HG02588 (cell line): ENCODE measurements at regions not wholly inside any gene's neighbourhood (a gene's known extent, or its start where the extent isn't known, plus 50 kb on each side); places are given as distances from the start of the nearest gene placed in this dataset.

Experiments
- ATAC-seq: cut with Tn5 transposase; IDR thresholded peaks from one replicate; pipeline ENCODE4 v1.9.1; 2021; ENCODE audit warnings: mild to moderate bottlenecking, moderate library complexity; ENCODE audit not compliant: unreplicated experiment

- no peak for ATAC-seq
Observed at GRCh38 chr12:126773012-126773411, 1494.0 kb upstream of the TMEM132C start.

- no peak for ATAC-seq
Observed at GRCh38 chr12:126773491-126773890, 1493.5 kb upstream of the TMEM132C start.

GRCh38 chr12:126776026-126776655 is 1490.8 kb upstream of the TMEM132C start:
- no peak for ATAC-seq

- no peak for ATAC-seq
Observed at GRCh38 chr12:126780343-126780742, 1486.6 kb upstream of the TMEM132C start.

GRCh38 chr12:126781593-126781992 is 1485.4 kb upstream of the TMEM132C start:
- no peak for ATAC-seq

- no peak for ATAC-seq
Observed at GRCh38 chr12:126782083-126782482, 1484.9 kb upstream of the TMEM132C start.

GRCh38 chr12:126784328-126784921 is 1482.5 kb upstream of the TMEM132C start:
- no peak for ATAC-seq

- ATAC-seq = no peak
Observed at GRCh38 chr12:126789963-126790362, 1477.0 kb upstream of the TMEM132C start.

- no peak for ATAC-seq
Observed at GRCh38 chr12:126791122-126791521, 1475.8 kb upstream of the TMEM132C start.

- no peak for ATAC-seq
Observed at GRCh38 chr12:126792411-126792810, 1474.6 kb upstream of the TMEM132C start.

- no peak for ATAC-seq
Observed at GRCh38 chr12:126797525-126797924, 1469.4 kb upstream of the TMEM132C start.

- no peak for ATAC-seq
Observed at GRCh38 chr12:126798449-126798848, 1468.5 kb upstream of the TMEM132C start.

GRCh38 chr12:126807312-126807865 is 1459.6 kb upstream of the TMEM132C start:
- no peak for ATAC-seq

GRCh38 chr12:126811391-126811790 is 1455.6 kb upstream of the TMEM132C start:
- no peak for ATAC-seq

GRCh38 chr12:126819554-126819953 is 1447.4 kb upstream of the TMEM132C start:
- no peak for ATAC-seq

- ATAC-seq = no peak
Observed at GRCh38 chr12:126830778-126831680, 1435.9 kb upstream of the TMEM132C start.

GRCh38 chr12:126837697-126838096 is 1429.3 kb upstream of the TMEM132C start:
- ATAC-seq = no peak

GRCh38 chr12:126843915-126844669 is 1422.9 kb upstream of the TMEM132C start:
- no peak for ATAC-seq

GRCh38 chr12:126847005-126847629 is 1419.9 kb upstream of the TMEM132C start:
- no peak for ATAC-seq

- no peak for ATAC-seq
Observed at GRCh38 chr12:126855768-126856167, 1411.2 kb upstream of the TMEM132C start.
